Heart right ventricle (tissue), 16 donors: ENCODE measurements at regions not wholly inside any gene's neighbourhood (a gene's known extent, or its start where the extent isn't known, plus 50 kb on each side); places are given as distances from the start of the nearest gene placed in this dataset.

Experiments
- ATAC-seq, 8 donors: fragments of 200-7000 bp; cut with Tn5 transposase; one replicate each; pipeline ENCODE4 v1.9.1; 2020; ENCODE audit warnings: mild to moderate bottlenecking in 8 of 8, moderate library complexity in 8 of 8, moderate number of reproducible peaks in 1 of 8
- DNase-seq, 2 donors: peaks; one replicate each; pipeline ENCODE4 v3.0.0-alpha.2; 2020
- H3K27ac ChIP-seq, 10 donors: fragments of 200-600 bp; sonication (generic) in 2 of 10; one replicate each; pipeline versions ENCODE4 v1.5.0 to v1.8.0; 2020 to 2022; ENCODE audit warnings: mild to moderate bottlenecking in 3 of 10
- H3K27me3 ChIP-seq, 7 donors: fragments of 200-600 bp; one replicate each; pipeline ENCODE4 v1.8.0; 2021 to 2022; ENCODE audit warnings: mild to moderate bottlenecking in 2 of 7
- H3K36me3 ChIP-seq, 9 donors: fragments of 200-600 bp; sonication (generic) in 1 of 9; one replicate each; pipeline versions ENCODE4 v1.5.0 to v1.8.0; 2020 to 2022; ENCODE audit warnings: mild to moderate bottlenecking in 2 of 9
- H3K4me1 ChIP-seq, 9 donors: fragments of 200-600 bp; sonication (generic) in 1 of 9; one replicate each; pipeline versions ENCODE4 v1.5.0 to v1.8.0; 2020 to 2022; ENCODE audit warnings: mild to moderate bottlenecking in 4 of 9
- H3K4me3 ChIP-seq, 10 donors: fragments of 200-600 bp; sonication (generic) in 2 of 10; one replicate each; pipeline versions ENCODE4 v1.5.0 to v1.8.0; 2020 to 2022; ENCODE audit warnings: mild to moderate bottlenecking in 7 of 10, moderate library complexity in 2 of 10
- H3K9me3 ChIP-seq, 11 donors: fragments of 200-600 bp in 10 of 11; sonication (generic) in 2 of 11; one replicate each; pipeline versions ENCODE4 v1.5.0 to v1.8.0; 2013 to 2022; ENCODE audit warnings: mild to moderate bottlenecking in 2 of 11, control low read depth in 1 of 11, moderate library complexity in 1 of 11
- CTCF ChIP-seq, 9 donors: fragments of 200-600 bp; sonication (generic) in 2 of 9; IDR thresholded peaks; one replicate each; pipeline versions ENCODE4 v1.5.0 to v1.8.0; 2021 to 2022; ENCODE audit warnings: antibody characterized with exemption in 9 of 9, mild to moderate bottlenecking in 5 of 9, moderate library complexity in 1 of 9
- WGBS, 2 donors: extraction: QIAGEN DNeasy Blood & Tissue Kit; methylation state at CpG; one replicate each; pipeline ENCODE4 v1.1.7; 2013; ENCODE audit warnings: inconsistent platforms in 1 of 2; 5-methylcytosine and 5-hydroxymethylcytosine counted together
- intact Hi-C, 10 donors: fragments of 100-400 bp; cut with DNase I; formaldehyde crosslinking; loops; one replicate each; pipeline versions ENCODE4 v1.11.1 to v1.14.2; 2022
- donor health status: Arrhythmogenic right ventricular cardiomyopathy.
- donor health status: ischemic (EF 13 %, LVEDD 7.1; RV severe dilation, severe dysfunction).
- donor health status: healthy with polysubstance abuse.
- donor health status: DM: no; HTN: yes; CAD: no.
- donor health status: DM: no; HTN: no; CAD: no.
- donor health status: ischemic (EF 25% LVEDD 6.9; RV normal size, moderate dysfunction).
- donor health status: ischemic (EF 25% LVEDD 5.7; RV mildly dilated, moderate dysfunction).
- donor health status: healthy.
- donor health status: DM: yes; HTN: yes; CAD: no.
- donor health status: Ischemic cardiomyopathy.
- donor health status: ischemic (EF 35%, LVEDD 5.7; RV mildly dilated, moderate dysfunction).
- donor health status: nonischemic (EF 11% LVEDD 7.7; RV severe dilation, severe dysfunction).
- donor health status: DM: yes; HTN: yes; CAD: no.
- donor health status: PGD.
- donor health status: ischemic (EF 29% LVEDD 5.4; RV normal size, mild dysfunction).
- donor health status: nonischemic (EF 23%, LVEDD 6.1; RV moderate dilation, normal function).

- Histone ChIP-seq H3K4me3 (no peak overlapping the region), H3K4me1 (no peaks in the 10 kb centered on the region), H3K36me3 (no peaks in the 10 kb centered on the region), H3K27ac (no peak overlapping the region), H3K9me3 (no peaks in the 10 kb centered on the region), H3K27me3 (no peaks in the 10 kb centered on the region)
- 71 to 75% methylated on average over 10 of the region's 10 CpGs for WGBS, 2 donors
- TF ChIP-seq CTCF (IDR thresholded peaks at IDR 0.05), result no peak
- intact Hi-C loops, result loop anchor here in 1 of 10 donors (10.0 kb wide), 1 partner anchor 56 kb away; no protein-coding TSS in a partner anchor
- ATAC-seq (no peak), DNase-seq (no peak)
Measured at GRCh38 chr18:38421021-38421420, 855.4 kb upstream of the CELF4 start.

DNA sequence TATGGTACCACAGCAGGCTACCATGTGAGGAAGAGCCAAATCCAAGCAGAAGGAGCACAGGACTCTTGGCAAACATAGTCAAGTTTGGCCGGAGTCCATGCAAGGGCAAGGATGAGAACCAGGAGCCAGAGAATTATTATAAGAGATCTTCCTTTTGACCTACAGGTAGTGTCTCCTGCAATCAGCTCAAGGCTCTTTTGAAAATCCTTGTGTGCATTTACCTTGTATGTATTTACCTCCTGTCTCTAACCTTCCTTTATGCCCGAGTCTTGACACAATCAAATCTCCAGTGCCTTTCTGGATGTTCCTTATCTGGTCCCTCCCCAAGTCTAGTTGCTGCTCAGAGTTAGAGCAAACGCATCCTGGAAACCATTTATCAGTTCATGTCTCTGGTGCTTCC lies 855.0 kb upstream of the CELF4 start:
- H3K4me1 ChIP-seq, result no peaks in the 10 kb centered on the region
- ATAC-seq, result no peak
- H3K27ac ChIP-seq, result no peak overlapping the region
- no peaks in the 10 kb centered on the region for H3K27me3 ChIP-seq
- no peak for DNase-seq
- no peaks in the 10 kb centered on the region for H3K9me3 ChIP-seq
- WGBS, 2 donors, result 52% methylated on average over 3 of the region's 3 CpGs
- TF ChIP-seq CTCF (IDR thresholded peaks at IDR 0.05), result no peak
- H3K36me3 ChIP-seq, result no peaks in the 10 kb centered on the region
- no peak overlapping the region for H3K4me3 ChIP-seq
- intact Hi-C loops, result loop anchor here in 1 of 10 donors (10.0 kb wide), 1 partner anchor 56 kb away; no protein-coding TSS in a partner anchor

GRCh38 chr18:38415811-38416210 lies 850.2 kb upstream of the CELF4 start:
- no peak overlapping the region for H3K27ac ChIP-seq
- no peak for TF ChIP-seq CTCF (IDR thresholded peaks at IDR 0.05)
- H3K9me3 ChIP-seq, result no peaks in the 10 kb centered on the region
- no peaks in the 10 kb centered on the region for H3K27me3 ChIP-seq
- 86 to 89% methylated on average over 4 of the region's 4 CpGs for WGBS, 2 donors
- DNase-seq, result no peak
- no peak overlapping the region for H3K4me3 ChIP-seq
- H3K4me1 ChIP-seq, result no peaks in the 10 kb centered on the region
- intact Hi-C loops, result no loop called here
- ATAC-seq, result no peak
- H3K36me3 ChIP-seq, result no peaks in the 10 kb centered on the region

DNA sequence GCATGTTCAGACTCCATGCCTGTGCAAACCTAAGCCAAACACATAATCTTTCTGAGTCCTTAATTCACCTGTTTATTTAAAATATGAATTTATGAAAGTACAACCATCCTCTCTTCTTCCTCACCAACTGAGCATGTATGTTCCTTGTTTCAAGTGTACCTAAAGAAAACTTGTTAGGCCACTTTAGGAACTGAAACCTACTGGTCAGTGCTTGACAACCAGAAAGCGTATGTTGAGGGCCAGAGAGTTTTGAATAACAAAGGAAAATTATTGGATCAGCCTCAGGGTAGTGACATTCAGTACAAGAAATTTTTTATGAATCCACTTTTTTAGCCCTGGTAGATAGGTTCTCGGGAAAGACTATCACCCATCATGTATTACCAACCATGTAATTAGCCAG lies 847.6 kb upstream of the CELF4 start:
- Histone ChIP-seq H3K4me3 (no peak overlapping the region), H3K36me3 (no peaks in the 10 kb centered on the region), H3K27me3 (no peaks in the 10 kb centered on the region), H3K9me3 (peaks cover 0 to 6% (median 0%) of the 10 kb centered on the region in 11 donors), H3K27ac (no peak overlapping the region), H3K4me1 (no peaks in the 10 kb centered on the region)
- intact Hi-C loops, result no loop called here
- DNase-seq, result no peak
- ATAC-seq, result no peak
- no peak for TF ChIP-seq CTCF (IDR thresholded peaks at IDR 0.05)
- 91 to 94% methylated on average over 2 of the region's 2 CpGs for WGBS, 2 donors
